ENCODE measurements at regions not wholly inside any gene's neighbourhood (a gene's known extent, or its start where the extent isn't known, plus 50 kb on each side); places are given as distances from the start of the nearest gene placed in this dataset.

- Histone ChIP-seq H3K4me3 (no peak overlapping the region), H3K9me3 (ENCODE audit: insufficient read depth, low read depth) (no peaks in the 10 kb centered on the region), H3K4me1 (replicated peaks; ENCODE audit: insufficient read depth) (no peaks in the 10 kb centered on the region), H3K4me2 (no peak overlapping the region), H3K27me3 (ENCODE audit: insufficient read depth, low read depth) (no peaks in the 10 kb centered on the region), H2AFZ (no peak overlapping the region), H3K79me2 (ENCODE audit: low read depth) (no peaks in the 10 kb centered on the region), H4K20me1 (ENCODE audit: insufficient read depth) (no peaks in the 10 kb centered on the region), H3K9me2 (ENCODE audit: insufficient read depth) (no peaks in the 10 kb centered on the region), H3F3A (ENCODE audit: insufficient read depth, low read depth) (no peaks in the 10 kb centered on the region), H3K27ac (no peak overlapping the region), H3K36me3 (ENCODE audit: low read depth) (no peaks in the 10 kb centered on the region)
- ChIA-PET CTCF (no interaction called here), POLR2A (ENCODE audit: unreplicated experiment) (no interaction called here)
- no TSS peak for BruUV-seq (replicated peaks)
- TF ChIP-seq CTCF (conservative IDR thresholded peaks at IDR 0.05) (no peak), EZH2 (IDR thresholded peaks at IDR 0.05; ENCODE audit: low read depth) (no peak)
- intact Hi-C loops (cut with micrococcal nuclease; ENCODE audit: unreplicated experiment) = no loop called here
- no peak for DNase-seq
Observed at GRCh38 chr14:87830443-87831096, 162.4 kb downstream of the GALC start.

DNA sequence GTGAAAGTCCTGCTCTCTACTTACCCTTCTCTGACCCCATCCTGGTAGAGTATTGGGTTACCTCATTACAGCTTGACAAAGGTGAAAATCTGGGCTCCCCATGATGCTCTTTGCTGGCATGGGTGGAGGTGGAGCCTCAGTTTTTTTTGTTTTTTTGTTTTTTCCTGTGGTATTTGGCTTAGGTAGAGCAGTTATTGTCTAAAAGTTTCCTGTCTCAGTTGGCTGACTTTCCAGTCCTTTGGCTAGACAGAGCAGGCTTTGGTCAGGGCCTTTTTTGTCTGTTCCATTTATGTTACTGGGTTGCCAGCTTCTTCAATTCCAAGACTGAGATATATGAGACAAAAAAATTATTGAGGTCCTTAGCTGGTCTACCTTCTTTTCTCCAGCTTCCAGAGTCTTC lies 163.4 kb downstream of the GALC start:
- Histone ChIP-seq H3K79me2 (ENCODE audit: low read depth) (no peaks in the 10 kb centered on the region), H3K9me2 (ENCODE audit: insufficient read depth) (no peaks in the 10 kb centered on the region), H2AFZ (no peak overlapping the region), H3K4me2 (no peak overlapping the region), H3K27ac (no peak overlapping the region), H3K4me3 (no peak overlapping the region), H3K4me1 (replicated peaks; ENCODE audit: insufficient read depth) (no peaks in the 10 kb centered on the region), H3K27me3 (ENCODE audit: insufficient read depth, low read depth) (no peaks in the 10 kb centered on the region), H3K9me3 (ENCODE audit: insufficient read depth, low read depth) (no peaks in the 10 kb centered on the region), H3K36me3 (ENCODE audit: low read depth) (no peaks in the 10 kb centered on the region), H4K20me1 (ENCODE audit: insufficient read depth) (no peaks in the 10 kb centered on the region), H3F3A (ENCODE audit: insufficient read depth, low read depth) (no peaks in the 10 kb centered on the region)
- no TSS peak for BruUV-seq (replicated peaks)
- no peak for TF ChIP-seq EZH2 (IDR thresholded peaks at IDR 0.05; ENCODE audit: low read depth)
- no peak for TF ChIP-seq CTCF (conservative IDR thresholded peaks at IDR 0.05)
- no peak for DNase-seq
- intact Hi-C loops (cut with micrococcal nuclease; ENCODE audit: unreplicated experiment) = no loop called here
- CTCF ChIA-PET = no interaction called here
- POLR2A ChIA-PET (ENCODE audit: unreplicated experiment) = no interaction called here

DNA sequence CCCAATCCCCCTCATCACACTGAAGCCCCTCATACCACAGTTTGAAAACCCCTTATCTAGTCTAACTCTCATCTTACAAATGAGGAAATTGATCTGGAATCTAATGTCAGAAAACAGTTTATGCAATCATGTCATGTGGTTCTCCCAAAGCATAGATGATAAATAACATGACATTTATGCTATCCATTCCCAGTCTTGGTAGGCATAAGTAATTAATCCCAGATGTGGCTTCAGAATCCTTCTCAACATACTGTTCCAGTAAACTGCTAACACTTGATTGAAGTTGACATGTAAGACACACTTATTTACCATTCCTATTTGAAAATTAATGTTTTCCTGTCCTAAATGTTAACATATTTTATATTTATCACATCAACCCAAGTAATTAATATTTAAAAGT lies 168.7 kb downstream of the GALC start:
- H3K27me3 ChIP-seq (ENCODE audit: insufficient read depth, low read depth) = no peaks in the 10 kb centered on the region
- H4K20me1 ChIP-seq (ENCODE audit: insufficient read depth) = no peaks in the 10 kb centered on the region
- no peaks in the 10 kb centered on the region for H3K9me2 ChIP-seq (ENCODE audit: insufficient read depth)
- no peaks in the 10 kb centered on the region for H3K4me1 ChIP-seq (replicated peaks; ENCODE audit: insufficient read depth)
- H3K4me3 ChIP-seq = no peak overlapping the region
- intact Hi-C loops (cut with micrococcal nuclease; ENCODE audit: unreplicated experiment) = no loop called here
- TF ChIP-seq CTCF (conservative IDR thresholded peaks at IDR 0.05) (no peak), EZH2 (IDR thresholded peaks at IDR 0.05; ENCODE audit: low read depth) (no peak)
- no peak overlapping the region for H3K4me2 ChIP-seq
- ChIA-PET CTCF (no interaction called here), POLR2A (ENCODE audit: unreplicated experiment) (no interaction called here)
- BruUV-seq (replicated peaks) = no TSS peak
- H2AFZ ChIP-seq = no peak overlapping the region
- no peaks in the 10 kb centered on the region for H3F3A ChIP-seq (ENCODE audit: insufficient read depth, low read depth)
- no peak for DNase-seq
- no peak overlapping the region for H3K27ac ChIP-seq
- no peaks in the 10 kb centered on the region for H3K79me2 ChIP-seq (ENCODE audit: low read depth)
- no peaks in the 10 kb centered on the region for H3K36me3 ChIP-seq (ENCODE audit: low read depth)
- H3K9me3 ChIP-seq (ENCODE audit: insufficient read depth, low read depth) = no peaks in the 10 kb centered on the region

Measured in PC-9 (cell line).